GM12864 (cell line): ENCODE measurements at regions not wholly inside any gene's neighbourhood (a gene's known extent, or its start where the extent isn't known, plus 50 kb on each side); places are given as distances from the start of the nearest gene placed in this dataset.

Source experiments
- DNase-seq: peaks from one replicate; pipeline ENCODE4 v3.0.0-alpha.2; 2011; ENCODE audit warnings: low read depth
- H3K4me3 ChIP-seq: 2 replicates; pipeline ENCODE4 v1.5.1; 2011; ENCODE audit warnings: mild to moderate bottlenecking, low read depth, low read length, control low read depth
- CTCF ChIP-seq: IDR thresholded peaks from 2 replicates; pipeline ENCODE4 v1.5.1; 2011; ENCODE audit warnings: low read depth, mild to moderate bottlenecking, moderate library complexity, low read length, control low read depth, inconsistent platforms; ENCODE audit errors: missing control alignments

- no peak for TF ChIP-seq CTCF
- no peak overlapping the region for H3K4me3 ChIP-seq
- no peak for DNase-seq
Measured at GRCh38 chr13:82627183-82627582, 1255.1 kb downstream of the SLITRK1 start.

- TF ChIP-seq CTCF, result no peak
- DNase-seq, result no peak
- no peak overlapping the region for H3K4me3 ChIP-seq
Measured at GRCh38 chr13:82625717-82626116, 1256.6 kb downstream of the SLITRK1 start.

GRCh38 chr13:82615043-82615442 is 1267.2 kb downstream of the SLITRK1 start:
- H3K4me3 ChIP-seq, result no peak overlapping the region
- TF ChIP-seq CTCF, result no peak
- DNase-seq, result no peak

- TF ChIP-seq CTCF, result no peak
- H3K4me3 ChIP-seq, result no peak overlapping the region
- no peak for DNase-seq
Measured at GRCh38 chr13:82614086-82614485, 1268.2 kb downstream of the SLITRK1 start.

- TF ChIP-seq CTCF, result no peak
- H3K4me3 ChIP-seq, result no peak overlapping the region
- DNase-seq, result no peak
Measured at GRCh38 chr13:82606008-82606407, 1276.3 kb downstream of the SLITRK1 start.

- no peak overlapping the region for H3K4me3 ChIP-seq
- no peak for TF ChIP-seq CTCF
- DNase-seq, result no peak
Measured at GRCh38 chr13:82597747-82598146, 1284.5 kb downstream of the SLITRK1 start.

- H3K4me3 ChIP-seq, result no peak overlapping the region
- DNase-seq, result no peak
- no peak for TF ChIP-seq CTCF
Measured at GRCh38 chr13:82593239-82593638, 1289.0 kb downstream of the SLITRK1 start.
